GM19328 (cell line): ENCODE measurements at regions not wholly inside any gene's neighbourhood (a gene's known extent, or its start where the extent isn't known, plus 50 kb on each side); places are given as distances from the start of the nearest gene placed in this dataset.
"Not testable (repeated sequence)": the region's sequence is repeated elsewhere in the genome, so short reads cannot be mapped to it uniquely, and the experiment has no call there.

ENCODE experiments used
- ATAC-seq: cut with Tn5 transposase; IDR thresholded peaks from one replicate; pipeline ENCODE4 v1.9.1; 2021; ENCODE audit warnings: mild to moderate bottlenecking, moderate library complexity; ENCODE audit not compliant: unreplicated experiment

- no peak for ATAC-seq
Measured at GRCh38 chr22:48492366-48493320, 1335.0 kb downstream of the BRD1 start.

GRCh38 chr22:48491451-48491941 lies 1336.2 kb downstream of the BRD1 start:
- no peak for ATAC-seq

GRCh38 chr22:48490500-48491411 lies 1336.9 kb downstream of the BRD1 start:
- ATAC-seq = no peak

- ATAC-seq = no peak
Measured at GRCh38 chr22:48489551-48490499, 1337.8 kb downstream of the BRD1 start.

- no peak for ATAC-seq
Measured at GRCh38 chr22:48488611-48489511, 1338.8 kb downstream of the BRD1 start.

GRCh38 chr22:48488149-48488551 lies 1339.5 kb downstream of the BRD1 start:
- ATAC-seq = no peak

GRCh38 chr22:48486558-48486957 lies 1341.1 kb downstream of the BRD1 start:
- ATAC-seq = no peak

- no peak for ATAC-seq
Measured at GRCh38 chr22:48486134-48486532, 1341.5 kb downstream of the BRD1 start.

GRCh38 chr22:48485149-48486133 lies 1342.2 kb downstream of the BRD1 start:
- no peak for ATAC-seq

- ATAC-seq = no peak
Measured at GRCh38 chr22:48483764-48484528, 1343.7 kb downstream of the BRD1 start.

- ATAC-seq = no peak
Measured at GRCh38 chr22:48482771-48483170, 1344.9 kb downstream of the BRD1 start.

GRCh38 chr22:48482198-48482597 lies 1345.5 kb downstream of the BRD1 start:
- not testable (repeated sequence) for ATAC-seq

GRCh38 chr22:48481748-48482147 lies 1345.9 kb downstream of the BRD1 start:
- ATAC-seq = no peak

- ATAC-seq = no peak
Measured at GRCh38 chr22:48478529-48479265, 1349.0 kb downstream of the BRD1 start.

GRCh38 chr22:48478124-48478523 lies 1349.5 kb downstream of the BRD1 start:
- ATAC-seq = no peak

GRCh38 chr22:48477031-48477721 lies 1350.5 kb downstream of the BRD1 start:
- no peak for ATAC-seq
